ENCODE measurements at regions not wholly inside any gene's neighbourhood (a gene's known extent, or its start where the extent isn't known, plus 50 kb on each side); places are given as distances from the start of the nearest gene placed in this dataset.

DNA sequence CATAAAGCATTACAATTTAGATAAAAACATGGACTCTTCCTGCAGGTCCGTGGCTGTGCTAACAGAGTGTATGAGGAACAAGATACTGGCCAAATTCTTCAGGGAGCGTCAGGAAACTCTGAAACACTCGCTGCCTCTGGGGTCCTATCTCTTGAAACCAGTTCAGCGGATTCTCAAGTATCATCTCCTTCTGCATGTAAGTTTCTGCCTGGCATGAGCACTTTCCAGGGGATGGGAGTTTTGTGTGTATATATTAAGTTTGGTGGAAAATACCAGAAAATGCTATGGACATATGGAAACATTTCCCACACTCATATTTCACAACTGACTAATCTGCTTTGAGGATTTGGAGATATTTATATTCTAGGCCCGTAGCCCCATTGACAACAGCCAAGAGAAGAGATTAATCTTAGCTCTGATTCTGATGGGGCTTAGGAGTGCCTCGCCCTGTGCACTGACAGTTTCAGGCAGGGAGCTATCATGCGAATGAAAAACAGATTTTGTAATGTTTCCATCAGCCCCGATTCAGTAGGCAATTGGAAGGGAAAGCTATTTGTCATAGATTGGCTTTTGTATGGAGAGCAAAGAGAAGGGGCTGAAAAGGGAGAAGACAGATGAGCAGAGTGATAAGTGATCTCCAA is 64.7 kb upstream of the MTHFD1L start:
- no peak overlapping the region for H3K27ac ChIP-seq (ENCODE audit: extremely low read length, insufficient read depth, low read length)
- no peaks in the 10 kb centered on the region for H3K79me2 ChIP-seq (ENCODE audit: insufficient read depth, low read length)
- H3K9ac ChIP-seq (ENCODE audit: insufficient read depth, low read depth, low read length): no peak overlapping the region
- H3K4me2 ChIP-seq (ENCODE audit: low read depth, low read length): no peak overlapping the region
- in situ Hi-C loops (cut with HindIII; ENCODE audit: extremely low pct_ligation_motif_present, low pct_unique_long_range_greater_than_20kb): no loop called here
- ChIA-PET POLR2A (no interaction called here), CTCF (ENCODE audit: low intra/inter-chr PET ratio, low total read pairs) (no interaction called here)
- FAIRE-seq (no peak), DNase-seq (ENCODE audit: low spot score) (no peak), ATAC-seq (no peak)
- no peaks in the 10 kb centered on the region for H3K4me1 ChIP-seq (ENCODE audit: insufficient read depth, low read length)
- H3K9me3 ChIP-seq (ENCODE audit: low read length): no peaks in the 10 kb centered on the region
- 22% methylated on average over 8 of the region's 8 CpGs for WGBS (ENCODE audit: low lambda C conversion rate)
- no peak overlapping the region for H2AFZ ChIP-seq (ENCODE audit: low read length)
- no TSS peak for BruUV-seq (replicated peaks)
- H4K20me1 ChIP-seq (ENCODE audit: insufficient read depth, low read length): no peaks in the 10 kb centered on the region
- H3K36me3 ChIP-seq (replicated peaks in 1 of 2; ENCODE audit: control insufficient read depth in 1 of 2, insufficient read depth in 2 of 2, low read length in 2 of 2): no peaks in the 10 kb centered on the region
- peaks cover 3 to 17% of the 10 kb centered on the region in 2 experiments; a peak in 4 of 5 replicates for H3K27me3 ChIP-seq (ENCODE audit: control insufficient read depth in 1 of 2, insufficient read depth in 2 of 2, low read length in 2 of 2)
- intact Hi-C loops (cut with micrococcal nuclease; ENCODE audit: unreplicated experiment): no loop called here
- no peak overlapping the region for H3K4me3 ChIP-seq (replicated peaks in 1 of 3; ENCODE audit: insufficient read depth in 1 of 3, low read depth in 2 of 3, low read length in 3 of 3)
- TF ChIP-seq ZNF383 (CRISPR knock-in tag; IDR thresholded peaks at IDR 0.05; ENCODE audit: borderline replicate concordance): no peak
- no peak for TF ChIP-seq ZNF20 (CRISPR knock-in tag; IDR thresholded peaks at IDR 0.05)
- no peak for TF ChIP-seq ZMYM3 (CRISPR knock-in tag; IDR thresholded peaks at IDR 0.05)
- no peak for TF ChIP-seq POGZ (CRISPR knock-in tag; IDR thresholded peaks at IDR 0.05)
- TF ChIP-seq SNAI1 (CRISPR knock-in tag; IDR thresholded peaks at IDR 0.05; ENCODE audit: borderline replicate concordance): no peak
- no peak for TF ChIP-seq CREM (IDR thresholded peaks at IDR 0.05)
- no peak for TF ChIP-seq CREM (CRISPR knock-in tag; IDR thresholded peaks at IDR 0.05)
- TF ChIP-seq AHR (CRISPR knock-in tag; IDR thresholded peaks at IDR 0.05): no peak
- TF ChIP-seq, protein P1, sequence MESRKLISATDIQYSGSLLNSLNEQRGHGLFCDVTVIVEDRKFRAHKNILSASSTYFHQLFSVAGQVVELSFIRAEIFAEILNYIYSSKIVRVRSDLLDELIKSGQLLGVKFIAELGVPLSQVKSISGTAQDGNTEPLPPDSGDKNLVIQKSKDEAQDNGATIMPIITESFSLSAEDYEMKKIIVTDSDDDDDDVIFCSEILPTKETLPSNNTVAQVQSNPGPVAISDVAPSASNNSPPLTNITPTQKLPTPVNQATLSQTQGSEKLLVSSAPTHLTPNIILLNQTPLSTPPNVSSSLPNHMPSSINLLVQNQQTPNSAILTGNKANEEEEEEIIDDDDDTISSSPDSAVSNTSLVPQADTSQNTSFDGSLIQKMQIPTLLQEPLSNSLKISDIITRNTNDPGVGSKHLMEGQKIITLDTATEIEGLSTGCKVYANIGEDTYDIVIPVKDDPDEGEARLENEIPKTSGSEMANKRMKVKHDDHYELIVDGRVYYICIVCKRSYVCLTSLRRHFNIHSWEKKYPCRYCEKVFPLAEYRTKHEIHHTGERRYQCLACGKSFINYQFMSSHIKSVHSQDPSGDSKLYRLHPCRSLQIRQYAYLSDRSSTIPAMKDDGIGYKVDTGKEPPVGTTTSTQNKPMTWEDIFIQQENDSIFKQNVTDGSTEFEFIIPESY (CRISPR knock-in tag; IDR thresholded peaks at IDR 0.05): no peak
- TF ChIP-seq ZBTB42 (CRISPR knock-in tag; IDR thresholded peaks at IDR 0.05): no peak
- TF ChIP-seq NFIC (IDR thresholded peaks at IDR 0.05; ENCODE audit: low read length): no peak
- TF ChIP-seq CBX1 (IDR thresholded peaks at IDR 0.05; ENCODE audit: low read depth): no peak
- TF ChIP-seq, protein P2, sequence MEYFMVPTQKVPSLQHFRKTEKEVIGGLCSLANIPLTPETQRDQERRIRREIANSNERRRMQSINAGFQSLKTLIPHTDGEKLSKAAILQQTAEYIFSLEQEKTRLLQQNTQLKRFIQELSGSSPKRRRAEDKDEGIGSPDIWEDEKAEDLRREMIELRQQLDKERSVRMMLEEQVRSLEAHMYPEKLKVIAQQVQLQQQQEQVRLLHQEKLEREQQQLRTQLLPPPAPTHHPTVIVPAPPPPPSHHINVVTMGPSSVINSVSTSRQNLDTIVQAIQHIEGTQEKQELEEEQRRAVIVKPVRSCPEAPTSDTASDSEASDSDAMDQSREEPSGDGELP (IDR thresholded peaks at IDR 0.05; ENCODE audit: borderline replicate concordance, low read depth): no peak
- no peak for TF ChIP-seq GPN1 (CRISPR knock-in tag; IDR thresholded peaks at IDR 0.05; ENCODE audit: borderline replicate concordance)
- TF ChIP-seq USF2 (IDR thresholded peaks at IDR 0.05; ENCODE audit: low read depth, low read length): no peak
- TF ChIP-seq USF2 (CRISPR knock-in tag; IDR thresholded peaks at IDR 0.05; ENCODE audit: borderline replicate concordance): no peak
- TF ChIP-seq HNF1A (IDR thresholded peaks at IDR 0.05; ENCODE audit: low read depth): no peak
- TF ChIP-seq HNF1A (CRISPR knock-in tag; IDR thresholded peaks at IDR 0.05; ENCODE audit: borderline replicate concordance): no peak

Measured in HepG2 (cell line).